Caco-2 (cell line): ENCODE measurements at regions not wholly inside any gene's neighbourhood (a gene's known extent, or its start where the extent isn't known, plus 50 kb on each side); places are given as distances from the start of the nearest gene placed in this dataset.

ENCODE experiments used
- BruUV-seq: library from RNA; stranded (reverse); fragments of 400-500 nt; replicated peaks from 2 replicates; lab custom pipeline; 2021; lab: Mats Ljungman, UMichigan
- CTCF ChIA-PET: fragments of 300-600 bp; sonication (Branson Sonifier 250); formaldehyde crosslinking; loops from one replicate; lab custom pipeline; 2022; ENCODE audit warnings: antibody characterized with exemption; lab: Charles Lee
- POLR2A ChIA-PET: fragments of 300-600 bp; sonication (Branson Sonifier 250); formaldehyde crosslinking; loops from one replicate; lab custom pipeline; 2022; ENCODE audit warnings: antibody characterized with exemption; lab: Charles Lee
- DNase-seq, 2 experiments: peaks; one replicate each; pipeline versions ENCODE4 v3.0.0 to v3.0.0-alpha.2; 2020 to 2022
- H3K27me3 ChIP-seq: replicated peaks from 2 replicates; pipeline ENCODE4 v1.6.0; 2011; ENCODE audit warnings: low read length; ENCODE audit not compliant: control insufficient read depth, insufficient read depth
- H3K36me3 ChIP-seq: 2 replicates; pipeline ENCODE4 v1.5.1; 2011; ENCODE audit warnings: low read length; ENCODE audit not compliant: control insufficient read depth, insufficient read depth
- H3K4me1 ChIP-seq: fragments of 250-450 bp; sonication (Bioruptor Pico); 2 replicates; pipeline ENCODE4 v1.5.1; 2020; ENCODE audit warnings: mild to moderate bottlenecking
- H3K4me3 ChIP-seq: 2 replicates; pipeline ENCODE4 v1.5.1; 2011; ENCODE audit warnings: low read depth, mild to moderate bottlenecking, control low read depth, low read length
- H3K9me3 ChIP-seq: fragments of 250-450 bp; sonication (Bioruptor Pico); 2 replicates; pipeline ENCODE4 v1.5.1; 2020; ENCODE audit warnings: mild to moderate bottlenecking, moderate library complexity
- H3K27ac Mint-ChIP-seq: one replicate; pipeline ENCODE4 v1.8.0; 2022; ENCODE audit warnings: mixed read lengths; ENCODE audit not compliant: unreplicated experiment
- H3K27me3 Mint-ChIP-seq: one replicate; pipeline ENCODE4 v1.8.0; 2022; ENCODE audit warnings: mixed read lengths; ENCODE audit not compliant: insufficient read depth, unreplicated experiment
- H3K36me3 Mint-ChIP-seq: one replicate; pipeline ENCODE4 v1.8.0; 2022; ENCODE audit warnings: mild to moderate bottlenecking, mixed read lengths; ENCODE audit not compliant: insufficient read depth, unreplicated experiment
- H3K4me1 Mint-ChIP-seq: one replicate; pipeline ENCODE4 v1.8.0; 2022; ENCODE audit warnings: low read depth, mixed read lengths; ENCODE audit not compliant: unreplicated experiment
- H3K4me3 Mint-ChIP-seq: one replicate; pipeline ENCODE4 v1.8.0; 2022; ENCODE audit warnings: mild to moderate bottlenecking, moderate library complexity, mixed read lengths; ENCODE audit not compliant: unreplicated experiment
- H3K9me3 Mint-ChIP-seq: one replicate; pipeline ENCODE4 v1.8.0; 2022; ENCODE audit warnings: mixed read lengths; ENCODE audit not compliant: unreplicated experiment
- intact Hi-C: fragments of 100-400 bp; cut with micrococcal nuclease; formaldehyde crosslinking; loops from one replicate; pipeline ENCODE4 v1.10.0; 2022; ENCODE audit not compliant: unreplicated experiment
- TF ChIP-seq, protein P1 (sequence below), 2 experiments: fragments of 200-600 bp in 1 of 2; IDR thresholded peaks; 1 replicate in 1 of 2; 2 replicates in 1 of 2; pipeline versions ENCODE4 v1.5.1 to v1.8.0; 2011 to 2022; ENCODE audit warnings: antibody characterized with exemption in 1 of 2, control low read depth in 1 of 2, inconsistent platforms in 1 of 2, low read depth in 1 of 2, low read length in 1 of 2, mild to moderate bottlenecking in 1 of 2, moderate library complexity in 1 of 2; ENCODE audit not compliant: insufficient read depth in 1 of 2, severe bottlenecking in 1 of 2, unreplicated experiment in 1 of 2

DNA sequence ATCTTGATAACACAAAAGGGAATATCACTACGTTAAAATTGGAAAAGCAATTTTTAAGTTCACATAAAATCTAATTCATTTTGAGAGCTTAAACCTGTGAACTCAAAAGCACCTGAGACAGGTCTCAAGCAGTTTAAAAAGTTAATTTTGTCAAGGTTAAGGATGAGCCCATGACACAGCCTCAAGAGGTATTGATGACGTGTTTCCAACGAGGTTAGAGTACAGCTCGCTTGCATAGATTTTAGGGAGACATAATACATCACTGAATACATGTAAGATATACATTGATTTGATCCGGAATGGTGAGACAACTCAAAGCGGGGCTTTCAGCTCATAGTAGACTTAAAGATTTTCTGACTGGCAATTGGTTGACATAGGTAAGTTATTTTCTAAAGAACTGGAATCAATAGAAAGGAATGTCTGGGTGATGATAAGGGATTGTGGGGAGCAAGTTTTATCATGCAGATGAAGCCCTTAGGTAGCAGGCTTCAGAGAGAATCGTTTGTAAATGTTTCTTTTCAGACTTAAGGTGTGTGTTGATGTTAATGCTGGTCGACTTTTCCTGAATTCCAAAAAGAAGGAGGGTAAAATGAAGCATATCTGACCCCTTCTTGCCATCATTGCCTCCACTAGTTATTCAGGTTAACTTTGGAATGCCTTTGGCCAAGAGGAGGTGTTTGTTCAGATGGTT, 2890.6 kb downstream of the PCDH9 start:
- intact Hi-C loops: no loop called here
- CTCF ChIA-PET: no interaction called here
- H3K4me3 ChIP-seq: no peak overlapping the region

GRCh38 chr13:64338671-64339070, 2891.5 kb downstream of the PCDH9 start:
- ChIA-PET CTCF (no interaction called here), POLR2A (no interaction called here)
- Mint-ChIP-seq H3K36me3 (no peaks in the 10 kb centered on the region), H3K9me3 (peaks cover 23% of the 10 kb centered on the region), H3K4me3 (no peak overlapping the region), H3K27ac (no peak overlapping the region), H3K27me3 (no peaks in the 10 kb centered on the region), H3K4me1 (no peaks in the 10 kb centered on the region)
- Histone ChIP-seq H3K9me3 (peaks cover 10% of the 10 kb centered on the region; the same call in 1 of the 2 replicates), H3K27me3 (no peaks in the 10 kb centered on the region), H3K4me3 (no peak overlapping the region), H3K36me3 (no peaks in the 10 kb centered on the region), H3K4me1 (no peaks in the 10 kb centered on the region)
- intact Hi-C loops: no loop called here
- DNase-seq: no peak
- no TSS peak for BruUV-seq
- TF ChIP-seq, protein P1, sequence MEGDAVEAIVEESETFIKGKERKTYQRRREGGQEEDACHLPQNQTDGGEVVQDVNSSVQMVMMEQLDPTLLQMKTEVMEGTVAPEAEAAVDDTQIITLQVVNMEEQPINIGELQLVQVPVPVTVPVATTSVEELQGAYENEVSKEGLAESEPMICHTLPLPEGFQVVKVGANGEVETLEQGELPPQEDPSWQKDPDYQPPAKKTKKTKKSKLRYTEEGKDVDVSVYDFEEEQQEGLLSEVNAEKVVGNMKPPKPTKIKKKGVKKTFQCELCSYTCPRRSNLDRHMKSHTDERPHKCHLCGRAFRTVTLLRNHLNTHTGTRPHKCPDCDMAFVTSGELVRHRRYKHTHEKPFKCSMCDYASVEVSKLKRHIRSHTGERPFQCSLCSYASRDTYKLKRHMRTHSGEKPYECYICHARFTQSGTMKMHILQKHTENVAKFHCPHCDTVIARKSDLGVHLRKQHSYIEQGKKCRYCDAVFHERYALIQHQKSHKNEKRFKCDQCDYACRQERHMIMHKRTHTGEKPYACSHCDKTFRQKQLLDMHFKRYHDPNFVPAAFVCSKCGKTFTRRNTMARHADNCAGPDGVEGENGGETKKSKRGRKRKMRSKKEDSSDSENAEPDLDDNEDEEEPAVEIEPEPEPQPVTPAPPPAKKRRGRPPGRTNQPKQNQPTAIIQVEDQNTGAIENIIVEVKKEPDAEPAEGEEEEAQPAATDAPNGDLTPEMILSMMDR (IDR thresholded peaks at IDR 0.05; ENCODE audit: insufficient read depth in 1 of 2, low read depth in 1 of 2, low read length in 1 of 2, severe bottlenecking in 1 of 2, unreplicated experiment in 1 of 2): no peak

More for the DNA sequence above, 2890.6 kb downstream of the PCDH9 start:
- Mint-ChIP-seq H3K9me3 (peaks cover 18% of the 10 kb centered on the region), H3K27me3 (no peaks in the 10 kb centered on the region), H3K27ac (no peak overlapping the region), H3K4me3 (no peak overlapping the region), H3K36me3 (no peaks in the 10 kb centered on the region), H3K4me1 (no peaks in the 10 kb centered on the region)
- POLR2A ChIA-PET: no interaction called here
- H3K4me1 ChIP-seq: no peaks in the 10 kb centered on the region
- TF ChIP-seq, protein P1 (IDR thresholded peaks at IDR 0.05; ENCODE audit: insufficient read depth in 1 of 2, low read depth in 1 of 2, low read length in 1 of 2, severe bottlenecking in 1 of 2, unreplicated experiment in 1 of 2): no peak
- H3K9me3 ChIP-seq: peaks cover 10% of the 10 kb centered on the region; the same call in 1 of the 2 replicates
- DNase-seq: no peak
- no peaks in the 10 kb centered on the region for H3K36me3 ChIP-seq
- no peaks in the 10 kb centered on the region for H3K27me3 ChIP-seq
- no TSS peak for BruUV-seq

GRCh38 chr13:64333888-64334287, 2896.2 kb downstream of the PCDH9 start:
- Mint-ChIP-seq H3K27me3 (no peaks in the 10 kb centered on the region), H3K4me3 (no peak overlapping the region), H3K27ac (no peak overlapping the region), H3K36me3 (no peaks in the 10 kb centered on the region), H3K4me1 (no peaks in the 10 kb centered on the region), H3K9me3 (peaks cover 13% of the 10 kb centered on the region)
- H3K27me3 ChIP-seq: no peaks in the 10 kb centered on the region
- BruUV-seq: no TSS peak
- H3K9me3 ChIP-seq: no peaks in the 10 kb centered on the region; the same call in 1 of the 2 replicates
- H3K4me1 ChIP-seq: no peaks in the 10 kb centered on the region
- ChIA-PET POLR2A (no interaction called here), CTCF (no interaction called here)
- H3K36me3 ChIP-seq: no peaks in the 10 kb centered on the region
- TF ChIP-seq, protein P1 (IDR thresholded peaks at IDR 0.05; ENCODE audit: insufficient read depth in 1 of 2, low read depth in 1 of 2, low read length in 1 of 2, severe bottlenecking in 1 of 2, unreplicated experiment in 1 of 2): no peak
- intact Hi-C loops: no loop called here
- no peak overlapping the region for H3K4me3 ChIP-seq
- DNase-seq: no peak
